HUES48 (cell line): ENCODE measurements at regions not wholly inside any gene's neighbourhood (a gene's known extent, or its start where the extent isn't known, plus 50 kb on each side); places are given as distances from the start of the nearest gene placed in this dataset.

Experiments
- H3K27ac ChIP-seq: one replicate; pipeline ENCODE4 v1.7.0; 2013; ENCODE audit warnings: low read depth, low read length, inconsistent platforms
- H3K27me3 ChIP-seq: 2 replicates; pipeline ENCODE4 v1.6.1; 2013; ENCODE audit warnings: mild to moderate bottlenecking, low read length; ENCODE audit not compliant: control insufficient read depth, insufficient read depth
- H3K36me3 ChIP-seq: 2 replicates; pipeline ENCODE4 v1.6.1; 2013; ENCODE audit warnings: low read length; ENCODE audit not compliant: control insufficient read depth, insufficient read depth
- H3K4me1 ChIP-seq: 2 replicates; pipeline ENCODE4 v1.6.1; 2013; ENCODE audit warnings: mild to moderate bottlenecking, low read length; ENCODE audit not compliant: control insufficient read depth, insufficient read depth
- H3K4me3 ChIP-seq: 2 replicates; pipeline ENCODE4 v1.5.1; 2013; ENCODE audit warnings: mild to moderate bottlenecking, low read depth, low read length
- H3K9ac ChIP-seq: 2 replicates; pipeline ENCODE4 v1.6.1; 2013; ENCODE audit warnings: mild to moderate bottlenecking, low read depth, low read length, moderate library complexity
- H3K9me3 ChIP-seq: 2 replicates; pipeline ENCODE4 v1.6.1; 2013; ENCODE audit warnings: low read length; ENCODE audit not compliant: control insufficient read depth, insufficient read depth

- Histone ChIP-seq H3K4me1 (no peaks in the 10 kb centered on the region), H3K36me3 (no peaks in the 10 kb centered on the region), H3K4me3 (no peak overlapping the region), H3K27me3 (no peaks in the 10 kb centered on the region; the same call in 1 of the 2 replicates), H3K9ac (no peak overlapping the region), H3K9me3 (no peaks in the 10 kb centered on the region), H3K27ac (no peak overlapping the region)
Measured at GRCh38 chr19:29022165-29022564, 190.8 kb downstream of the UQCRFS1 start.

GRCh38 chr19:29021232-29021916 lies 191.6 kb downstream of the UQCRFS1 start:
- H3K9me3 ChIP-seq = no peaks in the 10 kb centered on the region
- H3K27ac ChIP-seq = no peak overlapping the region
- no peak overlapping the region for H3K9ac ChIP-seq
- no peak overlapping the region for H3K4me3 ChIP-seq
- H3K4me1 ChIP-seq = no peaks in the 10 kb centered on the region
- no peaks in the 10 kb centered on the region; the same call in 1 of the 2 replicates for H3K27me3 ChIP-seq
- H3K36me3 ChIP-seq = no peaks in the 10 kb centered on the region

GRCh38 chr19:29019403-29019802 lies 193.5 kb downstream of the UQCRFS1 start:
- no peaks in the 10 kb centered on the region for H3K4me1 ChIP-seq

GRCh38 chr19:29018542-29018941 lies 194.4 kb downstream of the UQCRFS1 start:
- Histone ChIP-seq H3K27ac (no peak overlapping the region), H3K9ac (no peak overlapping the region), H3K4me3 (no peak overlapping the region), H3K9me3 (no peaks in the 10 kb centered on the region), H3K36me3 (no peaks in the 10 kb centered on the region), H3K27me3 (no peaks in the 10 kb centered on the region; the same call in 1 of the 2 replicates), H3K4me1 (no peaks in the 10 kb centered on the region)

More at GRCh38 chr19:29019403-29019802, 193.5 kb downstream of the UQCRFS1 start:
- Histone ChIP-seq H3K27me3 (no peaks in the 10 kb centered on the region; the same call in 1 of the 2 replicates), H3K36me3 (no peaks in the 10 kb centered on the region), H3K27ac (no peak overlapping the region), H3K4me3 (no peak overlapping the region), H3K9ac (no peak overlapping the region), H3K9me3 (no peaks in the 10 kb centered on the region)

GRCh38 chr19:29017788-29018187 lies 195.2 kb downstream of the UQCRFS1 start:
- H3K9ac ChIP-seq = no peak overlapping the region
- H3K9me3 ChIP-seq = no peaks in the 10 kb centered on the region
- peaks cover 5% of the 10 kb centered on the region for H3K4me1 ChIP-seq
- H3K36me3 ChIP-seq = no peaks in the 10 kb centered on the region
- no peaks in the 10 kb centered on the region; the same call in 1 of the 2 replicates for H3K27me3 ChIP-seq
- no peak overlapping the region for H3K4me3 ChIP-seq
- H3K27ac ChIP-seq = no peak overlapping the region

- no peaks in the 10 kb centered on the region; the same call in 1 of the 2 replicates for H3K27me3 ChIP-seq
- no peaks in the 10 kb centered on the region for H3K9me3 ChIP-seq
Measured at GRCh38 chr19:29016926-29017760, 195.8 kb downstream of the UQCRFS1 start.

GRCh38 chr19:29016353-29016752 lies 196.6 kb downstream of the UQCRFS1 start:
- Histone ChIP-seq H3K36me3 (no peaks in the 10 kb centered on the region), H3K27me3 (no peaks in the 10 kb centered on the region; the same call in 1 of the 2 replicates), H3K9me3 (no peaks in the 10 kb centered on the region), H3K27ac (no peak overlapping the region), H3K9ac (no peak overlapping the region), H3K4me3 (no peak overlapping the region), H3K4me1 (peaks cover 9% of the 10 kb centered on the region)

More at GRCh38 chr19:29016926-29017760, 195.8 kb downstream of the UQCRFS1 start:
- Histone ChIP-seq H3K36me3 (no peaks in the 10 kb centered on the region), H3K4me3 (no peak overlapping the region), H3K4me1 (peaks cover 9% of the 10 kb centered on the region), H3K9ac (no peak overlapping the region), H3K27ac (no peak overlapping the region)

- Histone ChIP-seq H3K9me3 (no peaks in the 10 kb centered on the region), H3K4me3 (no peak overlapping the region), H3K4me1 (peaks cover 9% of the 10 kb centered on the region), H3K9ac (no peak overlapping the region), H3K27ac (no peak overlapping the region), H3K36me3 (no peaks in the 10 kb centered on the region), H3K27me3 (no peaks in the 10 kb centered on the region; the same call in 1 of the 2 replicates)
Measured at GRCh38 chr19:29015569-29015968, 197.4 kb downstream of the UQCRFS1 start.

GRCh38 chr19:29014857-29015436 lies 198.0 kb downstream of the UQCRFS1 start:
- H3K36me3 ChIP-seq = no peaks in the 10 kb centered on the region
- peaks cover 9% of the 10 kb centered on the region for H3K4me1 ChIP-seq
- H3K9me3 ChIP-seq = no peaks in the 10 kb centered on the region
- H3K9ac ChIP-seq = no peak overlapping the region
- no peaks in the 10 kb centered on the region; the same call in 1 of the 2 replicates for H3K27me3 ChIP-seq
- no peak overlapping the region for H3K4me3 ChIP-seq
- no peak overlapping the region for H3K27ac ChIP-seq

- H3K27me3 ChIP-seq = no peaks in the 10 kb centered on the region; the same call in 1 of the 2 replicates
Measured at GRCh38 chr19:29013988-29014387, 199.0 kb downstream of the UQCRFS1 start.

More at GRCh38 chr19:29013988-29014387, 199.0 kb downstream of the UQCRFS1 start:
- H3K4me3 ChIP-seq = no peak overlapping the region
- H3K36me3 ChIP-seq = no peaks in the 10 kb centered on the region
- no peaks in the 10 kb centered on the region for H3K9me3 ChIP-seq
- no peak overlapping the region for H3K27ac ChIP-seq
- H3K9ac ChIP-seq = no peak overlapping the region
- H3K4me1 ChIP-seq = peaks cover 9% of the 10 kb centered on the region
